ENCODE measurements at regions not wholly inside any gene's neighbourhood (a gene's known extent, or its start where the extent isn't known, plus 50 kb on each side); places are given as distances from the start of the nearest gene placed in this dataset.

GRCh38 chr1:219422811-219423598 is 189.9 kb downstream of the ZC3H11B start:
- Histone ChIP-seq H3K27ac (no peak overlapping the region), H3K36me3 (no peaks in the 10 kb centered on the region), H3K4me1 (peaks cover 0 to under 1% (median 0%) of the 10 kb centered on the region in 9 donors), H3K27me3 (no peaks in the 10 kb centered on the region), H3K4me3 (no peak overlapping the region), H3K9me3 (no peaks in the 10 kb centered on the region)
- intact Hi-C loops (cut with DNase I), result no loop called here
- no peak for TF ChIP-seq CTCF (IDR thresholded peaks at IDR 0.05)
- DNase-seq (no peak), ATAC-seq (no peak)
- whole genome bisulfite sequencing, 2 donors, result 92 to 94% methylated on average over 4 of the region's 4 CpGs

GRCh38 chr1:219420913-219421312 is 192.0 kb downstream of the ZC3H11B start:
- DNase-seq (no peak), ATAC-seq (no peak)
- intact Hi-C loops (cut with DNase I), result no loop called here
- Histone ChIP-seq H3K4me1 (peaks cover 0 to 11% (median 0%) of the 10 kb centered on the region in 9 donors), H3K4me3 (no peak overlapping the region), H3K27me3 (no peaks in the 10 kb centered on the region), H3K27ac (no peak overlapping the region), H3K36me3 (no peaks in the 10 kb centered on the region), H3K9me3 (no peaks in the 10 kb centered on the region)
- TF ChIP-seq CTCF (IDR thresholded peaks at IDR 0.05), result no peak

GRCh38 chr1:219419860-219420259 is 193.0 kb downstream of the ZC3H11B start:
- intact Hi-C loops (cut with DNase I), result loop anchor here in 6 of 10 donors (5.0 to 10.0 kb wide), 3 partner anchors 245 to 1085 kb away; no protein-coding TSS in a partner anchor
- DNase-seq, result no peak
- Histone ChIP-seq H3K4me3 (no peak overlapping the region), H3K27me3 (no peaks in the 10 kb centered on the region), H3K4me1 (peaks cover 0 to 11% (median 0%) of the 10 kb centered on the region in 9 donors), H3K9me3 (no peaks in the 10 kb centered on the region), H3K36me3 (no peaks in the 10 kb centered on the region), H3K27ac (no peak overlapping the region)
- no peak for TF ChIP-seq CTCF (IDR thresholded peaks at IDR 0.05)
- ATAC-seq, result no peak

- no peak overlapping the region for H3K27ac ChIP-seq
- no peak for TF ChIP-seq CTCF (IDR thresholded peaks at IDR 0.05)
- no peaks in the 10 kb centered on the region for H3K36me3 ChIP-seq
- ATAC-seq (no peak), DNase-seq (no peak)
- no peaks in the 10 kb centered on the region for H3K27me3 ChIP-seq
- H3K9me3 ChIP-seq, result no peaks in the 10 kb centered on the region
- WGBS, 2 donors, result 98 to 100% methylated on average over 1 of the region's 1 CpG
- H3K4me3 ChIP-seq, result no peak overlapping the region
- intact Hi-C loops (cut with DNase I), result loop anchor here in 6 of 10 donors (5.0 to 10.0 kb wide), 3 partner anchors 246 to 1084 kb away; no protein-coding TSS in a partner anchor
- H3K4me1 ChIP-seq, result peaks cover 0 to 11% (median under 1%) of the 10 kb centered on the region in 9 donors
These were observed 193.8 kb downstream of the ZC3H11B start for GRCh38 chr1:219419065-219419464.
